ENCODE measurements at regions not wholly inside any gene's neighbourhood (a gene's known extent, or its start where the extent isn't known, plus 50 kb on each side); places are given as distances from the start of the nearest gene placed in this dataset.

- DNase-seq = no peak
Observed at GRCh38 chr20:58109126-58109880, 119.2 kb downstream of the ANKRD60 start.

GRCh38 chr20:58107533-58107932 is 120.9 kb downstream of the ANKRD60 start:
- DNase-seq = no peak

GRCh38 chr20:58106143-58106750 is 122.2 kb downstream of the ANKRD60 start:
- no peak for DNase-seq

- no peak for DNase-seq
Observed at GRCh38 chr20:58103961-58104360, 124.5 kb downstream of the ANKRD60 start.

GRCh38 chr20:58103517-58103904 is 124.9 kb downstream of the ANKRD60 start:
- no peak for DNase-seq

GRCh38 chr20:58102744-58103516 is 125.5 kb downstream of the ANKRD60 start:
- no peak for DNase-seq

- no peak for DNase-seq
Observed at GRCh38 chr20:58102261-58102660, 126.2 kb downstream of the ANKRD60 start.

- no peak for DNase-seq
Observed at GRCh38 chr20:58100731-58101356, 127.6 kb downstream of the ANKRD60 start.

GRCh38 chr20:58099956-58100730 is 128.3 kb downstream of the ANKRD60 start:
- no peak for DNase-seq

GRCh38 chr20:58099291-58099935 is 129.0 kb downstream of the ANKRD60 start:
- DNase-seq = no peak

GRCh38 chr20:58098571-58098970 is 129.9 kb downstream of the ANKRD60 start:
- DNase-seq = no peak

- no peak for DNase-seq
Observed at GRCh38 chr20:58097943-58098342, 130.5 kb downstream of the ANKRD60 start.

GRCh38 chr20:58097429-58097828 is 131.0 kb downstream of the ANKRD60 start:
- no peak for DNase-seq

GRCh38 chr20:58096880-58097423 is 131.5 kb downstream of the ANKRD60 start:
- no peak for DNase-seq

- no peak for DNase-seq
Observed at GRCh38 chr20:58094698-58095097, 133.8 kb downstream of the ANKRD60 start.

GRCh38 chr20:58094160-58094559 is 134.3 kb downstream of the ANKRD60 start:
- DNase-seq = no peak

GRCh38 chr20:58092871-58093270 is 135.6 kb downstream of the ANKRD60 start:
- DNase-seq = no peak

GRCh38 chr20:58092353-58092752 is 136.1 kb downstream of the ANKRD60 start:
- DNase-seq = no peak

- no peak for DNase-seq
Observed at GRCh38 chr20:58091810-58092209, 136.6 kb downstream of the ANKRD60 start.

- no peak for DNase-seq
Observed at GRCh38 chr20:58090161-58090560, 138.3 kb downstream of the ANKRD60 start.

- no peak for DNase-seq
Observed at GRCh38 chr20:58088625-58089024, 139.8 kb downstream of the ANKRD60 start.

- no peak for DNase-seq
Observed at GRCh38 chr20:58088105-58088504, 140.3 kb downstream of the ANKRD60 start.
